HepG2 (cell line): ENCODE measurements at regions not wholly inside any gene's neighbourhood (a gene's known extent, or its start where the extent isn't known, plus 50 kb on each side); places are given as distances from the start of the nearest gene placed in this dataset.

Source experiments
- ATAC-seq: fragments of 200-7000 bp; cut with Tn5 transposase; 3 replicates; pipeline ENCODE4 v1.9.1; 2020; ENCODE audit warnings: mild to moderate bottlenecking, moderate library complexity
- BruUV-seq: library from RNA; stranded (reverse); fragments of 400-500 nt; replicated peaks from 2 replicates; lab custom pipeline; 2021; lab: Mats Ljungman, UMichigan
- CTCF ChIA-PET: fragments of 300-600 bp; formaldehyde crosslinking; extraction: SDS; loops from one replicate; lab custom pipeline; 2021; ENCODE audit warnings: low total read pairs, inconsistent platforms, low intra/inter-chr PET ratio; lab: Yijun Ruan, JAX
- POLR2A ChIA-PET: fragments of 350-600 bp; sonication (Branson Sonifier 250); formaldehyde crosslinking; loops from one replicate; lab custom pipeline; 2020; ENCODE audit warnings: antibody characterized with exemption, inconsistent platforms; lab: Yijun Ruan, JAX
- DNase-seq: peaks from one replicate; pipeline ENCODE4 v3.0.0-alpha.2; 2015; ENCODE audit warnings: low spot score
- FAIRE-seq: peaks from 3 replicates; lab custom pipeline; 2011; peaks lifted over from hg19 to GRCh38; lab: Jason Lieb, UNC
- H2AFZ ChIP-seq: one replicate; pipeline ENCODE4 v1.6.1; 2011; ENCODE audit warnings: low read length, inconsistent platforms
- H3K27ac ChIP-seq: fragments of 300-600 bp; 3 replicates; pipeline ENCODE4 v1.8.0; 2011; ENCODE audit warnings: mixed run types, mild to moderate bottlenecking, mixed read lengths, low read length, inconsistent platforms; ENCODE audit not compliant: insufficient read depth; ENCODE audit errors: extremely low read length
- H3K27me3 ChIP-seq, 2 experiments: fragments of 200-600 bp in 1 of 2; 2 replicates in 1 of 2; 3 replicates in 1 of 2; pipeline versions ENCODE4 v1.6.0 to v1.8.0; 2011; ENCODE audit warnings: low read length in 2 of 2, mild to moderate bottlenecking in 2 of 2, moderate library complexity in 2 of 2, inconsistent platforms in 1 of 2; ENCODE audit not compliant: insufficient read depth in 2 of 2, control insufficient read depth in 1 of 2
- H3K36me3 ChIP-seq, 2 experiments: fragments of 200-600 bp in 1 of 2; replicated peaks in 1 of 2; 2 replicates in 1 of 2; 3 replicates in 1 of 2; pipeline versions ENCODE4 v1.5.1 to v1.8.0; 2011; ENCODE audit warnings: low read length in 2 of 2, inconsistent platforms in 1 of 2; ENCODE audit not compliant: insufficient read depth in 2 of 2, control insufficient read depth in 1 of 2
- H3K4me1 ChIP-seq: 2 replicates; pipeline ENCODE4 v1.5.1; 2012; ENCODE audit warnings: low read length, inconsistent platforms; ENCODE audit not compliant: insufficient read depth
- H3K4me2 ChIP-seq: 2 replicates; pipeline ENCODE4 v1.6.0; 2011; ENCODE audit warnings: low read depth, low read length, inconsistent platforms
- H3K4me3 ChIP-seq, 3 experiments: fragments of 200-600 bp in 1 of 3; sonication (generic), shearing (Covaris generic) in 1 of 3; replicated peaks in 1 of 3; 2 replicates each; pipeline ENCODE4 v1.5.1; 2011 to 2016; ENCODE audit warnings: low read length in 3 of 3, inconsistent platforms in 2 of 3, low read depth in 2 of 3, mild to moderate bottlenecking in 2 of 3, control low read depth in 1 of 3, mixed read lengths in 1 of 3; ENCODE audit not compliant: insufficient read depth in 1 of 3
- H3K79me2 ChIP-seq: one replicate; pipeline ENCODE4 v1.6.1; 2011; ENCODE audit warnings: low read length, inconsistent platforms; ENCODE audit not compliant: insufficient read depth
- H3K9ac ChIP-seq: 2 replicates; pipeline ENCODE4 v1.6.0; 2011; ENCODE audit warnings: mild to moderate bottlenecking, low read depth, low read length, inconsistent platforms; ENCODE audit not compliant: insufficient read depth
- H3K9me3 ChIP-seq: 2 replicates; pipeline ENCODE4 v1.5.1; 2012; ENCODE audit warnings: mild to moderate bottlenecking, low read length
- H4K20me1 ChIP-seq: 2 replicates; pipeline ENCODE4 v1.6.0; 2011; ENCODE audit warnings: inconsistent platforms, mild to moderate bottlenecking, low read length, moderate library complexity; ENCODE audit not compliant: insufficient read depth
- GABPB1 ChIP-seq: IDR thresholded peaks from 2 replicates; pipeline ENCODE4 v1.6.1; 2016; ENCODE audit warnings: mild to moderate bottlenecking, missing genetic modification reagents, moderate library complexity, missing compliant biosample characterization
- GATAD2A ChIP-seq: IDR thresholded peaks from 2 replicates; pipeline ENCODE4 v1.6.1; 2016
- HMGA1 ChIP-seq: sonication (generic); formaldehyde crosslinking; conservative IDR thresholded peaks from 2 replicates; pipeline ENCODE4 v1.4.0; 2020; ENCODE audit warnings: missing genetic modification reagents
- NR2F6 ChIP-seq, 2 experiments: IDR thresholded peaks; 2 replicates each; pipeline ENCODE4 v1.6.1; 2016; ENCODE audit warnings: antibody characterized with exemption in 1 of 2, mild to moderate bottlenecking in 1 of 2
- PLSCR1 ChIP-seq: sonication (generic); formaldehyde crosslinking; IDR thresholded peaks from 2 replicates; pipeline ENCODE4 v1.5.0; 2020; ENCODE audit warnings: missing genetic modification reagents, mild to moderate bottlenecking, borderline replicate concordance
- PPARG ChIP-seq: conservative IDR thresholded peaks from 2 replicates; pipeline ENCODE4 v1.6.1; 2016; ENCODE audit warnings: missing biosample characterization, missing genetic modification reagents
- RELA ChIP-seq: sonication (generic); formaldehyde crosslinking; IDR thresholded peaks from 2 replicates; pipeline ENCODE4 v1.4.0; 2020; ENCODE audit warnings: missing genetic modification reagents
- REPIN1 ChIP-seq: sonication (generic); formaldehyde crosslinking; IDR thresholded peaks from 2 replicates; pipeline ENCODE4 v1.8.0; 2022; ENCODE audit warnings: missing genetic modification reagents, low read depth, mild to moderate bottlenecking, borderline replicate concordance
- SMAD9 ChIP-seq: sonication (generic); formaldehyde crosslinking; IDR thresholded peaks from 2 replicates; pipeline ENCODE4 v1.5.1; 2020; ENCODE audit warnings: mild to moderate bottlenecking, missing genetic modification reagents
- ZBTB44 ChIP-seq: sonication (generic); formaldehyde crosslinking; IDR thresholded peaks from 2 replicates; pipeline ENCODE4 v1.4.0; 2020; ENCODE audit warnings: missing genetic modification reagents
- ZC3H4 ChIP-seq: sonication (generic); formaldehyde crosslinking; IDR thresholded peaks from 2 replicates; pipeline ENCODE4 v1.4.0; 2020; ENCODE audit warnings: missing genetic modification reagents, borderline replicate concordance
- ZKSCAN5 ChIP-seq: sonication (generic); formaldehyde crosslinking; IDR thresholded peaks from 2 replicates; pipeline ENCODE4 v1.5.1; 2020; ENCODE audit warnings: mild to moderate bottlenecking, missing genetic modification reagents
- ZNF3 ChIP-seq: IDR thresholded peaks from 2 replicates; pipeline ENCODE4 v1.7.0; 2017; ENCODE audit warnings: inconsistent platforms
- ZNF503 ChIP-seq: sonication (generic); formaldehyde crosslinking; IDR thresholded peaks from 2 replicates; pipeline ENCODE4 v1.4.0; 2020; ENCODE audit warnings: missing genetic modification reagents
- ZNF550 ChIP-seq: sonication (generic); formaldehyde crosslinking; IDR thresholded peaks from 2 replicates; pipeline ENCODE4 v1.4.0; 2020; ENCODE audit warnings: mild to moderate bottlenecking, missing genetic modification reagents, borderline replicate concordance
- ZNF556 ChIP-seq: sonication (generic); formaldehyde crosslinking; IDR thresholded peaks from 2 replicates; pipeline ENCODE4 v1.4.0; 2020; ENCODE audit warnings: mild to moderate bottlenecking, missing genetic modification reagents, borderline replicate concordance
- ZNF777 ChIP-seq: sonication (generic); formaldehyde crosslinking; IDR thresholded peaks from 2 replicates; pipeline ENCODE4 v1.4.0; 2020; ENCODE audit warnings: missing genetic modification reagents
- ZSCAN31 ChIP-seq: sonication (generic); formaldehyde crosslinking; IDR thresholded peaks from 2 replicates; pipeline ENCODE4 v1.5.0; 2020; ENCODE audit warnings: low read depth, mild to moderate bottlenecking, missing genetic modification reagents
- WGBS: methylation state at CpG from one replicate; pipeline ENCODE4 v1.1.6; 2017; ENCODE audit warnings: low lambda C conversion rate; 5-methylcytosine and 5-hydroxymethylcytosine counted together
- in situ Hi-C: cut with HindIII; loops from 2 replicates; pipeline ENCODE4 v1.10.0; 2017; ENCODE audit warnings: low pct_unique_long_range_greater_than_20kb; ENCODE audit not compliant: extremely low pct_ligation_motif_present
- intact Hi-C: fragments of 100-400 bp; cut with micrococcal nuclease; formaldehyde crosslinking; loops from one replicate; pipeline ENCODE4 v1.10.0; 2022; ENCODE audit not compliant: unreplicated experiment

GRCh38 chr20:60304931-60305330, 346.7 kb downstream of the CDH26 start:
- no peaks in the 10 kb centered on the region for H3K27me3 ChIP-seq
- no peak overlapping the region for H3K9ac ChIP-seq
- FAIRE-seq (no peak), ATAC-seq (no peak), DNase-seq (no peak)
- in situ Hi-C loops (no loop called here), intact Hi-C loops (no loop called here)
- 0 out of 2 replicates have a peak, but pooled peaks cover 8% of the 10 kb centered on the region for H3K9me3 ChIP-seq
- H3K79me2 ChIP-seq: no peaks in the 10 kb centered on the region
- TF ChIP-seq PLSCR1: no peak
- TF ChIP-seq ZNF550: no peak
- no peak for TF ChIP-seq ZNF3
- no peak for TF ChIP-seq ZNF556
- no peak for TF ChIP-seq HMGA1
- TF ChIP-seq ZSCAN31 (CRISPR knock-in tag): no peak
- TF ChIP-seq REPIN1 (CRISPR knock-in tag): no peak
- no peaks in the 10 kb centered on the region for H3K4me1 ChIP-seq
- no peak overlapping the region for H2AFZ ChIP-seq
- no peaks in the 10 kb centered on the region for H3K36me3 ChIP-seq
- BruUV-seq: no TSS peak
- POLR2A ChIA-PET: no interaction called here
- 3% methylated on average over 4 of the region's 4 CpGs for WGBS
- no peak overlapping the region for H3K4me3 ChIP-seq
- no peak overlapping the region for H3K4me2 ChIP-seq
- H3K27ac ChIP-seq: no peak overlapping the region
- H4K20me1 ChIP-seq: no peaks in the 10 kb centered on the region
- CTCF ChIA-PET: no interaction called here

GRCh38 chr20:60306105-60306504, 347.9 kb downstream of the CDH26 start:
- ChIA-PET CTCF (no interaction called here), POLR2A (no interaction called here)
- Histone ChIP-seq H3K4me2 (no peak overlapping the region), H4K20me1 (no peaks in the 10 kb centered on the region), H3K4me1 (no peaks in the 10 kb centered on the region), H3K9ac (no peak overlapping the region), H2AFZ (no peak overlapping the region), H3K4me3 (no peak overlapping the region), H3K36me3 (no peaks in the 10 kb centered on the region), H3K9me3 (peaks cover 16% of the 10 kb centered on the region), H3K27me3 (no peaks in the 10 kb centered on the region), H3K79me2 (no peaks in the 10 kb centered on the region), H3K27ac (no peak overlapping the region)
- ATAC-seq (no peak), FAIRE-seq (no peak), DNase-seq (no peak)
- 0% methylated on average over 3 of the region's 3 CpGs for WGBS
- in situ Hi-C loops: no loop called here
- BruUV-seq: no TSS peak
- intact Hi-C loops: no loop called here
- no peak for TF ChIP-seq ZNF503 (CRISPR knock-in tag)
- no peak for TF ChIP-seq GABPB1 (CRISPR knock-in tag)
- no peak for TF ChIP-seq NR2F6 (IDR thresholded peaks at IDR 0.05)
- TF ChIP-seq NR2F6 (CRISPR knock-in tag; IDR thresholded peaks at IDR 0.05): no peak
- TF ChIP-seq ZNF777 (CRISPR knock-in tag): no peak
- TF ChIP-seq SMAD9: no peak
- no peak for TF ChIP-seq GATAD2A (CRISPR knock-in tag)
- no peak for TF ChIP-seq ZC3H4
- TF ChIP-seq ZBTB44 (CRISPR knock-in tag): no peak
- TF ChIP-seq PPARG (CRISPR knock-in tag): no peak
- no peak for TF ChIP-seq ZKSCAN5 (CRISPR knock-in tag)
- no peak for TF ChIP-seq RELA (CRISPR knock-in tag)
